ENCODE measurements at regions not wholly inside any gene's neighbourhood (a gene's known extent, or its start where the extent isn't known, plus 50 kb on each side); places are given as distances from the start of the nearest gene placed in this dataset.

DNA sequence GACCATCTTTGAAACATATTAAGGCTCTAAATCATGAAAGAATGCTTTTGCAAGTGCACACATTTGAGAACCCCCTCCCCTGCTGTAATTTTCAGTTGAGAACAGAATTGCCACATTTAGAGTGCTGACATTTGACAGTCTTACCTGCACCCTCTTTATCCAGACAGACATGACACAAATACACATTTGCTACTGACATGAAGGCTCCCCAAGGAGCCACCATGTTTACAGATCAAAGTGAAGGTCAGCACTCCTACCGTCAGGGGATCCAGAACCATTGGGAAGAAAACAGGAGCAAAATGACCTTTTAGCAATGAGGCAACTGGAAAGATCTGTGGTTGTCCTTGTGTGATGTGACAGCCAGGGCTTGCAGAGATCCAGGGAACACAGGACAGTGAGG is 315.4 kb upstream of the CNR1 start:
- FAIRE-seq (no peak), ATAC-seq (no peak), DNase-seq (ENCODE audit: low read depth, low spot score) (no peak)
- SMC1A ChIA-PET (ENCODE audit: uncharacterized antibody, unreplicated experiment): interaction anchor here (0.8 kb wide), 1 partner anchor 11 kb away, joined by 3 read pairs; no protein-coding TSS in a partner anchor
- CTCF ChIA-PET: interaction anchor here (1.0 kb wide), 1 partner anchor 270 kb away, joined by 4 read pairs; no protein-coding TSS in a partner anchor
- 95% methylated on average over 1 of the region's 1 CpG for WGBS (ENCODE audit: insufficient coverage, insufficient replicate concordance, low lambda C conversion rate, missing lambda C conversion rate)
- H2AFZ ChIP-seq (ENCODE audit: control insufficient read depth, low read depth, low read length): no peak overlapping the region
- in situ Hi-C loops (cut with MboI) (no loop called here), intact Hi-C loops (cut with micrococcal nuclease; ENCODE audit: unreplicated experiment) (no loop called here)
- H3K9me3 ChIP-seq (replicated peaks; ENCODE audit: control insufficient read depth, insufficient read depth, low read length): no peaks in the 10 kb centered on the region; the same call in 2 of the 3 replicates
- RAD21 ChIA-PET (ENCODE audit: unreplicated experiment): no interaction called here
- no peaks in the 10 kb centered on the region for H3K79me2 ChIP-seq (ENCODE audit: control insufficient read depth, insufficient read depth, low read length)
- H3K27ac ChIP-seq (ENCODE audit: control insufficient read depth, insufficient read depth): no peak overlapping the region
- H3K4me3 ChIP-seq: no peak overlapping the region
- no peaks in the 10 kb centered on the region for H4K20me1 ChIP-seq (ENCODE audit: control insufficient read depth, insufficient read depth)
- H3K27me3 ChIP-seq (replicated peaks in 1 of 2; ENCODE audit: control insufficient read depth in 2 of 2, insufficient read depth in 2 of 2, low read length in 1 of 2): no peaks in the 10 kb centered on the region
- H3K36me3 ChIP-seq (ENCODE audit: control insufficient read depth in 2 of 2, insufficient read depth in 2 of 2, low read length in 1 of 2): no peaks in the 10 kb centered on the region
- TF ChIP-seq EED (IDR thresholded peaks at IDR 0.05; ENCODE audit: low read depth) (no peak), RFX5 (IDR thresholded peaks at IDR 0.05; ENCODE audit: low read depth, low read length) (no peak), ETV6 (conservative IDR thresholded peaks at IDR 0.05 in 1 of 2, IDR thresholded peaks at IDR 0.05 in 1 of 2; ENCODE audit: borderline replicate concordance in 1 of 2, low read depth in 1 of 2) (no peak), NFYB (IDR thresholded peaks at IDR 0.05; ENCODE audit: insufficient read depth, low read depth, low read length) (no peak), KLF5 (IDR thresholded peaks at IDR 0.05; ENCODE audit: partially characterized antibody) (no peak), BHLHE40 (IDR thresholded peaks at IDR 0.05; ENCODE audit: borderline replicate concordance in 1 of 2, low read depth in 2 of 2, low read length in 1 of 2) (no peak)
- H3K4me2 ChIP-seq (ENCODE audit: control insufficient read depth, insufficient read depth): no peak overlapping the region
- BruUV-seq (replicated peaks): no TSS peak
- POLR2A ChIA-PET: interaction anchor here (0.5 kb wide), 1 partner anchor 9 kb away, joined by 5 read pairs; no protein-coding TSS in a partner anchor
- no peaks in the 10 kb centered on the region for H3K4me1 ChIP-seq (ENCODE audit: control insufficient read depth, insufficient read depth, low read length)
- H3K9ac ChIP-seq (ENCODE audit: control insufficient read depth, insufficient read depth, low read length): no peak overlapping the region

GRCh38 chr6:88480816-88481215 is 314.7 kb upstream of the CNR1 start:
- no peak overlapping the region for H2AFZ ChIP-seq (ENCODE audit: control insufficient read depth, low read depth, low read length)
- no peak overlapping the region for H3K4me3 ChIP-seq
- H3K9ac ChIP-seq (ENCODE audit: control insufficient read depth, insufficient read depth, low read length): no peak overlapping the region
- H3K4me1 ChIP-seq (ENCODE audit: control insufficient read depth, insufficient read depth, low read length): no peaks in the 10 kb centered on the region
- H3K27me3 ChIP-seq (replicated peaks in 1 of 2; ENCODE audit: control insufficient read depth in 2 of 2, insufficient read depth in 2 of 2, low read length in 1 of 2): no peaks in the 10 kb centered on the region
- WGBS (ENCODE audit: insufficient coverage, insufficient replicate concordance, low lambda C conversion rate, missing lambda C conversion rate): 75% methylated on average over 5 of the region's 5 CpGs
- no peaks in the 10 kb centered on the region; the same call in 2 of the 3 replicates for H3K9me3 ChIP-seq (replicated peaks; ENCODE audit: control insufficient read depth, insufficient read depth, low read length)
- no peak for FAIRE-seq
- no peaks in the 10 kb centered on the region for H3K36me3 ChIP-seq (ENCODE audit: control insufficient read depth in 2 of 2, insufficient read depth in 2 of 2, low read length in 1 of 2)
- SMC1A ChIA-PET (ENCODE audit: uncharacterized antibody, unreplicated experiment): interaction anchor here (1.0 kb wide), 1 partner anchor 9 kb away, joined by 3 read pairs; no protein-coding TSS in a partner anchor
- CTCF ChIA-PET: interaction anchor here (0.6 kb wide), 1 partner anchor 358 kb away, joined by 3 read pairs; no protein-coding TSS in a partner anchor
- RAD21 ChIA-PET (ENCODE audit: unreplicated experiment): no interaction called here
- intact Hi-C loops (cut with micrococcal nuclease; ENCODE audit: unreplicated experiment) (no loop called here), in situ Hi-C loops (cut with MboI) (no loop called here)
- ATAC-seq: no peak
- BruUV-seq (replicated peaks): no TSS peak
- DNase-seq (ENCODE audit: low read depth, low spot score): no peak
- no peak overlapping the region for H3K4me2 ChIP-seq (ENCODE audit: control insufficient read depth, insufficient read depth)
- H3K27ac ChIP-seq (ENCODE audit: control insufficient read depth, insufficient read depth): no peak overlapping the region
- no peaks in the 10 kb centered on the region for H3K79me2 ChIP-seq (ENCODE audit: control insufficient read depth, insufficient read depth, low read length)
- POLR2A ChIA-PET: no interaction called here
- H4K20me1 ChIP-seq (ENCODE audit: control insufficient read depth, insufficient read depth): no peaks in the 10 kb centered on the region
- no peak for TF ChIP-seq TAF1 (IDR thresholded peaks at IDR 0.05; ENCODE audit: borderline replicate concordance, low read depth, low read length)
- TF ChIP-seq MAX (IDR thresholded peaks at IDR 0.05; ENCODE audit: low read depth, low read length): no peak
- no peak for TF ChIP-seq RFX5 (IDR thresholded peaks at IDR 0.05; ENCODE audit: low read depth, low read length)
- no peak for TF ChIP-seq REST (IDR thresholded peaks at IDR 0.05; ENCODE audit: low read depth, low read length)
- no peak for TF ChIP-seq CBX3 (IDR thresholded peaks at IDR 0.05; ENCODE audit: borderline replicate concordance, low read depth)
